Epidermal melanocyte (primary cell): ENCODE measurements at regions not wholly inside any gene's neighbourhood (a gene's known extent, or its start where the extent isn't known, plus 50 kb on each side); places are given as distances from the start of the nearest gene placed in this dataset.
"Not testable (repeated sequence)": the region's sequence is repeated elsewhere in the genome, so short reads cannot be mapped to it uniquely, and the experiment has no call there.

Source experiments
- DNase-seq: peaks from one replicate; pipeline ENCODE4 v3.0.0; 2011; ENCODE audit warnings: low spot score; ENCODE audit not compliant: insufficient read length

DNA sequence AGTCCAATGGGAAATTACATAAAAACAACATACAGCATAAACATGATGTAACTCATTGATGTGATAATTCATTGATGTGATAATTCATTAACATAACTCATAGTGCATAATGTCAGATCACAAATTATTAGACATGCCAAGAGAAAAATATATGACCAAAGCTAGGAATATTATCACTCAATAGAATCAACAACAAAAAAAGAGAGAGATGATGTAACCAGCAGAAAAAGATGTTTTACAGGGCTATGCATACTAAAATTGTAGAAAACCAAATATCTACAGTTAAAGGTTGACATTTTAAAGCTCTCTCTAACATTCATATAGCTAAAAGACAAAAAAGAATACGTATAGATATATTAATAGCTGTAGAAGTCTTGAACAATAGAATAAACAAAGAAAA lies 1067.2 kb upstream of the ADGRB3 start:
- no peak for DNase-seq

DNA sequence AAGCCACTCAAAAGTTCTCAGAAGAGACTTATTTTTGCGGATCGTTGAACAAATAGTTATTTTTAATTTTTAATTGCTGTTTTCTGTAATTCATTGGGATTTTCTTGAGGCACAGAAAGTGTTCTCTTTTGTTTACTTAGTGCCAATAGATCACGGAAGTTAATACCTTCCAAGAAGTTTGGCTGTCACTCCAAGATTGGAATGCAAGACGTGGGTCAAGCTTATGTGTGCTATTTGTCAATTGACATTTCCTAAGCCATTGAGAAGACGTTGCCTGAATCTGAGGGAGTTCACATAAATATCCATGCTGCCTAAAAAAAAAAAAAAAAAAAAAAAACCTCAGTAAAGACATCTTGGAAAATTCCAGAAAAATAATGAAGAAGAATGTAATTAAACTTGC lies 1071.4 kb upstream of the ADGRB3 start:
- DNase-seq: no peak

DNA sequence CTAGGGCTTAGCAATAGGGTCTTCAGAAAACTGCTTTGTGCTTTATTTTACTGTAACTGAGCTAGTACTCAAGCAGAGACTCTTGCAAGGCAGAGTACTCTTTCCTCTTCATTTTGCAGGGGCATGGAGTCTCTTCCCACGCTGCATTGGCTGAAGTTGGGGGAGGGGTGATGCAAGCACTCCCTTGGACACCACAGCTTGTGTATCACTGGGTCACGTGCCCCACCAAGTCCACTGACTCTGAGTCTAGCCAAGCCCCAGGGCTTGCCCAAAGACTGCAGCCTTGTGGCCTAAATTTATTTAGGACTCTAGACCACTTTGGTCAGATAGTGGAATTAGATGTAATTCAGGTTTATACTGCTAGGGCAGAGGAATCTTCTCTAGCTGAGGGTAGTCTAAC lies 1075.0 kb upstream of the ADGRB3 start:
- no peak for DNase-seq

DNA sequence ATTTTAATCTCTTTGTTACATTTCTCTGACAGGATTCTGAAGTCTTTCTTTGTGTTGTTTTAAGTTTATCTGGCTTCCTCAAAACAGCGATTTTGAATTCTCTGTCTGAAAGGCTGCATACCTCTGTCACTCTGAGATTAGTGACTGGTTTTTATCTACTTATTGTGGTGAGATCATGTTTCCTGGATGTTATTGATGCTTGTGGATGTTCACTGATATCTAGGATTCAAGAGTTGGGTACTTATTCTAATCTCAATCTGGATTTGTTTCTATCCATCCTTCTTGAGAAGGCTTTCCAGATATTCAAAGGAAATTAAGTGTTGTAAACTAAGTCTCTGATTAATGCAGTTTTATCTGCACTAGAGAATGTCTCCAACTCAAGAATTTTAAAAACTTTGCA lies 1076.1 kb upstream of the ADGRB3 start:
- DNase-seq: no peak

DNA sequence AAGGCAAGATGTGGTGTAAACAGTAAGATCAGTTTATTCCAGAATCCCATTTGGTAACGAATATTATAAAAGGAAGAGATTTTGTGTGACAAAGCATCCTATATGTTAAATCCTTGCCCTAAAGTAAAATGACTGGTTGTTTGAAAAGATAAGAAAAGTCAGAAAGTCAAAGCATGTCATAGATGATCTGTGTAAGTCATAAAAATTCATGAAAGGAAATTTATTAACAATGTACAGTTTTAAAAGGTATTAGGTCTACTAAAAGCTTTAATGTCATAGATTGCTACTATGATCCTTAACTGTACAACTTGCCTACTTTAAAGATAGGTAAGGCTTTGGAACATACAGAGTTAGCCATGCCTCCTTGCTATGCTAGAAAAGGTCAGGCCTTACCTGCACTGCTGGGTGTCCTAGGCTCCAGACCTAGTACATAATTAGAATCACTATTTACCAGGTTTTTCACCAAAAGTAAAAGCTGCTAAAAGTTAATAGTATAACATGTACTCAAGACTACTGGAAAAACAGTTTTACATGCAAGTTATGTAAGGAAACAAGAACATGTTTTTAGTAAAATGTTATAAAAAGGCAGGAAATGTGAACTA lies 1090.1 kb upstream of the ADGRB3 start:
- no peak for DNase-seq

DNA sequence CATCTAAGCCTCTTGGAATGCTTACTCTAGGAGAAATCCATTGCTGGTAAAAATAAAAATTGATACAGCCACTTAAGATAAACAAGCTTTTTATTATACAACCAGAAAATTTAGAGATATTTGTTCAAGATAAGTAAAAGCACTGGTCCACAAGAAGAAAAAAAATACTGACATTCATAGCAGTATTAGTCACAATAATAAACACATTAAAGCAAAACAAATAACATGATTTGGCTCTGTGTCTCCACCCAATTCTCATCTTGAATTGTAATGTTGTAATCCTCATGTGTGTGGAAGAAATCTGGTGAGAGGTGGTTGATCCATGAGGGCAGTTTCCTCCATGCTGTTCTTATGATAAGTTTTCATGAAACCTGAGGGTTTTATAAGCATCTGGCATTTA lies 1093.5 kb upstream of the ADGRB3 start:
- DNase-seq: no peak

DNA sequence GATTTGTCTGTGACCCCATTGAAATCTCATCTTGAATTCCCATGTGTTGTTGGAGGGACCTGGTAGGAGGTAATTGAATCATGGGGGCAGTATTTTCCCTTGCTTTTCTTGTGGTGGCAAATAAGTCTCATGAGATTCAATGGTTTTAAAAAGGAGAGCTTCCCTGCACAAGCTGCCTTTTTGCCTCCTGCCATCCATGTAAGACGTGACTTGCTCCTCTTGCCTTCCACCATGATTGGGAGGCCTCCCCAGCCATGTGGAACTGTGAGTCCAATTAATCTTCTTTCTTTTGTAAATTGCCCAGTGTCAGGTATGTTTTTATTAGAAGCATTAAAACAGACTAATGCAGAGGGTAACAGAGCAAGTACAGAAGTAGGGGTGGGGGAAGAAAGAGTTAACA lies 1097.0 kb upstream of the ADGRB3 start:
- no peak for DNase-seq

DNA sequence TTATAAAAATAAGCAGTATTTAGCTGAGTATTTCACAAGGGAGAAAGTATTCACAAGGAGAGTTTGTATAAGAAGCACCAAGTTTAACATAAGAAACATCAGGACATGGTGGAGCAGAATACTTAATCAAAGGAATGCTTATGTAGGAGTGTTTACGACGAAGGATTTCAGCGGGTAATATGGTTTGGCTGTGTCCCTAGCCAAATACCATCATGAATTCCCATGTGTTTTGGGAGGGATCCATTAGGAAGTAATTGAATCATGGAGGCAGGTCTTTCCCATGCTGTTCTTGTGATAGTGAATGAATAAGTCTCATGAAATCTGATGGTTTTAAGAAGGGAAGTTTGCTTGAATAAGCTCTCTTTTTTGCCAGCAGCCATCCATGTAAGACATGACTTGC lies 1099.1 kb upstream of the ADGRB3 start:
- no peak for DNase-seq

DNA sequence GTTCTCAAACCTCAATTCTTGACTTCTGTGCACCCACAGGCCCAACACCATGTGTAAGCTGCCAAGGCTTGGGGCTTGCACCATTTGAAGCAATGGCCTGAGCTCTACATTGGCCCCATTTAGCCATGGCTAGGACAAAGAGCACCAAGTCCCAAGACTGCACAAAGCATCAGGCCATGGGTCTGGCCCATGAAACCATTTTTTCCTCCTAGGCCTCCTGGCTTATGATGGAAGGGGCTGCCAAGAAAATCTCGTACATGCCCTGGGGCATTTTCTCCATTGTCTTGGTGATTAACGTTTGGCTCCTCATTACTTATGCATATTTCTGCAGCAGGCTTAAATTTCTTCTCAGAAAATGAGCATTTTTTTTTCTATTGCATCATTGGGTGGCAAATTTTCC lies 1128.7 kb upstream of the ADGRB3 start:
- DNase-seq: no peak

DNA sequence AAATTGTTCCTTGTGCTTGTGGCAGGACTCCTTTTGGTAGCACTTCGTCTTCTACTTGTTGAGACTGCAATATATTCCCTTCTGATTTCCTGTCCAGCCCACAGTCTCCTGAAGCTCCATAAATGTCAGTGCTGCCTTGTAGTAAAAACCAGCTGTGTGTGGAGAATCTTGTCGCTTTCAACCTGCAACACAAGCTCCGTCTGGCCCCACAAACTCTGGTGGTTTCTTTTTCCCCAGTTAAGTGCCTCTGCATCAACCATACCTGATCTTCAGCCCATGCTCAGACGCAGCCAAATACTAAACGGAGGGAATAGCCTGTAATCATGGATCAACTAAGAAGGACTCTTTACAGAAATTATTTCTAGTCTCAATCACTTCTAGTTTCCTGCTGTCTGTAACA lies 1133.3 kb upstream of the ADGRB3 start:
- DNase-seq: no peak

DNA sequence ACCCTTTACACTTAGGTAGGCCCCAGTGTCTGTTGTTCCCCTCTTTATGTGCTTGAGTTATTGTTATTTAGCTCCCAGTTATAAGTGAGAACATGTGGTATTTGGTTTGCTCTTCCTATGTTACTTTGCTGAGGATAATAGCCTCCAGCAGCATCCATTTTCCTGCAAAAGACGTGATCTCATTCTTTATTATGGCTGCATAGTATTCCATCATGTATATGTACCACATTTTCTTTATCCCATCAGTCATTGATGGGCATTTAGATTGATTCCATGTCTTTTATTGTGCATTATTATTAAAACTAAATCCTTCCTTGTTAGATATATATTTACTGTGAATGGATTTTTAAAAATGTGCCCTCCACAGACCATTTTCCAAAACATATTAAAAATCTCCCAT lies 1137.3 kb upstream of the ADGRB3 start:
- no peak for DNase-seq

DNA sequence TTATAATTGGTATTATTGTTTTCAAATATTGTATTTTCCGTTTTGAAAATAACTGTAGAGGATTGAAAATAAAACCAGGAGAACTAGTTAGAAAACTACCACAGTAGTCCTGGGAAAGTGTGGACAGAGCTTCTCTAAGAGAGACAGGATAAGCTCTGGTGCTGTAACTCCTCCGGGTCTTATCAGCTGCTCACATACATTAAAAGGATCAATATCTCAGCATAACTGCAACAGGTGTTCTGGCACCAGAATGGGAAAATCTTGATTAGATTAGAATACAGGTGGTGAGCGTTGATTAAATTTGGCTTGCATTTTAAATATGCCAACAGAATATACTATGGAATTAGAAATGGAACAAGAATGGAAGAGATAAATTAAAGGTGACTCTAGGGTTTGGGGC lies 1138.9 kb upstream of the ADGRB3 start:
- no peak for DNase-seq

DNA sequence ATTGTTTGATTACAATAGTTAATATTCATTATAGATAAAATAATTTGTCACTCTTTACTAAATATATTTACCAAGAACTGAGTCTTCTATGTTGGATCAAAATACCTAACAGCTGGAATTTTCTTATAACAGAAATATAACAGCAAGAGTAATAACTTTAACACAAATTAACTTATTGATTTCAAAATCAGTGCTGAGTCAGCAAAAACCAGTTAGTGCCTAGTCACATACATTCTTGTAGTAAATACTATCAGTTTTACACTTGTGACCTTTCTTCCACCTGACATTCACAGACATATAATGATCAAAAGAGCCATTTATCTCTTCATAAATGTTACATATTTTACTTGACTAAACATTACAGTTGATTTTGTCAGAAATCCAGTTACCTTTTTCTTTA lies 1141.4 kb upstream of the ADGRB3 start:
- DNase-seq: no peak

DNA sequence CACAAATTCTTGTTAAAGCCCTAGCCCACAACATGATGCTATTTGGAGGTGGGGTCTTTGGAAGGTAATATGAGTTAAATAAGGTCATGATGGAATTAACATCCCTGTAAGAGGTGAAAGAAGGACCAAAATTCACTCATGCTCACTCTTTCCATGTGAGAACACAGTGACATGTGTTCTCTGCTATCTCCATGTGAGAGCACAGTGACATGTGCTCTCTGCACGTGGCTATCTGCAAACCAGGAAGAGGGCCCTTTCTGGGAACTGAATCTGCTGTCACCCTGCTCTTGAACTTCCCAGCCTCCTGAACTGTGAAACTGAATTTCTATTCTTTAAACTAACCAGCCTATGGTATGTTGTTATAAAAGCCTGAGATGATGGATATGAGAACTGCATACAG lies 1159.4 kb upstream of the ADGRB3 start:
- no peak for DNase-seq

DNA sequence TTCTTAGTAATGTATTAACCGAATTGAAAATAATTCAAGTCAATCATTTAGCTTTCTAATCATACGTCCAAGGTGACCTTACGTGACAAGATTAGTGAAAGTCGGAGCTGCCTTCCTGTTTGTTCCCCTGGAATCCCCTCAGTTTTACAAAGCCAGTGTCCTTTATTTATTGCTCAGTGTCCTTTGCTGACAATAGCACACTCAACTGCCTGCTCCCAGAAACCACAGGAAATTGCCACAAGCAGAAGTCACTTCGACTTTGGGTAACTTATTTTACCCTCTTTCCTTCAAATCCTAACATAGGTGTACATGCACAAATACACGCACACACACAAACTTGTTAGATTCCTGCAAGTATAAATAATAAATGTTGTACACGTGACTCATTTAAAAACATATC lies 1167.7 kb upstream of the ADGRB3 start:
- DNase-seq: no peak

DNA sequence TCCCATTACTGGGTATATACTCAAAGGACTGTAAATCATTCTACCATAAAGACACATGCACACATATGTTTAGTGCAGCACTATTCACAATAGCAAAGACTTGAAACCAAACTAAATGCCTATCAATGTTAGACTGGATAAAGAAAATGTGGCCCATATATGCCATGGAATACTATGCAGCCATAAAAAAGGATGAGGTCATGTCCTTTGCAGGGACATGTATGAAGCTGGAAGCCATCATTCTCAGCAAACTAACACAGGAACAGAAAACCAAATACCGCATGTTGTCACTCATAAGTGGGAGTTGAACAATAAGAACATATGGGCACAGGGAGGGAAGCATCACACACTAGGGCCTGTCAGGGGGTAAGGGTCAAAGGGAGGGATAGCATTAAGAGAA lies 1172.4 kb upstream of the ADGRB3 start:
- not testable (repeated sequence) for DNase-seq

DNA sequence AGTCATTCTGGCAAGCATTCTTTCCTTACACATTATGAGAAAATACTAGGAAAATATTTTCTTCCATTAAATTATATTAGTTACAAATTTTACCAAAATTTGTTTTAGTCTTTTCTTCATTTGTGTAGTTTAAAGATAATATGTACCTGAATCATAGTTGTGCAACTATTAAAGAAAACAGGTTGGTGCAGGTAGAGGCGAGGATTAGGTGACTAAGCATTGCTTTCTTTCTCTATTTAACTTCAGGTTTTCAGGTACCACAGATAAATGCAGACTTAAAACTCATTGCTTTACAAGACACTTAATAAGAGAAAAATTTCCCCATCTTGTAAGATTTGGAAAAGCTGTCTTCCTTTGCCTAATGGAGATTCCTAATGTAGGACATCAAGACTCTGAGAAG lies 1175.5 kb upstream of the ADGRB3 start:
- DNase-seq: no peak

DNA sequence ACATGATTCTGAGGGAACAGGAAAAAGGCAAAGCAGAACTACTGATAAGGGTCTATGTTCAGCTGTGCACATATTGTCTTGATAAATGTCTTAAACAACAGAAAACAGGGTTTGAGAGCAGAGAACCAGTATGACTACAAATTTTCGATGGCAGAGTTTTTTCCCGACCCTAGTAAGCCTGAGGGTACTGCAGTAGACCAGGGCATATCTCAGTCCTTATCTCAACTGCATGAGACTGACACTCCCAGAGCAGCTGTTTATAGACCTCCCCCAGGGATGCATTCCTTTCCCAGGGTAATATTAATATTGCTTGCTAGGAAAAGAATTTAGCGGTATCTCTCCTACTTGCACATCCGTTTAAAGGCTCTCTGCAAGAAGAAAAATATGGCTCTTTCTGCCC lies 1176.8 kb upstream of the ADGRB3 start:
- DNase-seq: no peak

DNA sequence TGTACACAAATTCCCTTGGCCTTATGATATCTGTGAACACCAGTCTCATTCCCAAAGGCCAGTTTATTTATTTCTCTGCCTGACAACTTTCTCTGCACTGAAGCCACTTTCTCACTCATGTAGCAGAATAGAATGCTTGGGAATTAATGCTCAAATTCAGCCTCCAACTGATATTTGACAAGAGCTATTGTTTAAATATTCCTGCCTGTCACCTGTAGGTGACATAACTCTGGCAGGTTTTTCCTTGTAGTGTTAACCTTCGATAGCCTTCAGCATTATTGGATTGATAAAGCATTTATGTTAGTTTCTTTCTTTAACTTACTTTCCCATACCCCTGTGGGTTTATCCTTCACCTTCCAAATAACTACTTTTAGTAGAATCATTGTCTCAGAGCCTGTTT lies 1183.2 kb upstream of the ADGRB3 start:
- no peak for DNase-seq

DNA sequence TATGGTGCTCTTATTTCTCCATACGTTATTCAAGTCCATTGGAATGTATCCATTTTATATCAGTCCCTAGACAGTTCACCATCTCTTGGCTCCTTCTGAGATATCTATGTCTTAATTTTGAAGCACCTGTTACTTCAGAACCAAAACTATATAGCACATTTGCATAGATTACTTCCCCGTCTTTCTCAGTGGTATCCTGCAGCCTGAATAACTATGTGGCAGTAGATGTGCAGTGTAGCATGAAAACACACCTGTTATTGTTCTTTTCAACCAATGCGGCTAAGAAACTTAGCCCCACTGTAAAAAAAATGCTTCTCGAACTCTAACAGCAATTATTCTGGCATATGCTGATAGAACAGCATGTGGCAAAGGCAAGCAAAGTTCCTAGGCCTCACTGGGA lies 1184.4 kb upstream of the ADGRB3 start:
- DNase-seq: no peak

DNA sequence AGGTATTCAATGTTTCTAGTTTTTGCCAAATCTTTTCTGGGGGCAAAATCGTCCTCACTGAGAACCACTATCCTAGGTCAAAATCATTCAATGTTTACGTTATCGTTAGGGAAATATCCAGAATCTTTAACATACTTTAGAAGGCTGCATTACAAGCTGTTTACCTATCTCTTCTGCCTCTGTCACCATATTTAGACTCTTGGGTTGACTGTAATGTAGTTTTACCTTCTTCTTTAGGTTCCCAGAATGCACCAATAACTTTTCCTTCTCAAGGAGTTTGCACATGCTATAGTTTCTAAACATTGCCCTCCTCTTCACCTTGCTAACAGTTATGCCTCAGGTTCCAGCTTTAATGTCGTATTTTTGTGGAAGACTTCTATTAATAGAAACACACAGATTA lies 1185.5 kb upstream of the ADGRB3 start:
- DNase-seq: no peak

DNA sequence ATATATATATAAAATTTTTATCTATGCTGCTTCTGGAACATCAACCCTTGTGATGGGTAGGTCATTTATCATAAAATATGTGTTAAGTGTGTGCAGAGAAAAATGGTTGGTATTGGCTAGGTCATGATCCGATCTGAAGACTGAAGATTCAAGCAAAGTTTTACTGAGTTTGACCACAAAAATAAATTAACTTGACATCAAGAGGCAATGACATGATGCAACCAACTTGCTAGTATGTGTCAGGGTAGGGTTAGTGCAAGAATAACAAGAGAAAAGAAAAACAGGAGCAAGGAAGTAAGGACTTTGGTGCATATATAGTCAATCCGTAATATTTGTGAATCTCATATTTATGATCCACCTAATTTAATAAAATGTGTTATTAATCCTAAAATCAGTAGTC lies 1202.0 kb upstream of the ADGRB3 start:
- no peak for DNase-seq

DNA sequence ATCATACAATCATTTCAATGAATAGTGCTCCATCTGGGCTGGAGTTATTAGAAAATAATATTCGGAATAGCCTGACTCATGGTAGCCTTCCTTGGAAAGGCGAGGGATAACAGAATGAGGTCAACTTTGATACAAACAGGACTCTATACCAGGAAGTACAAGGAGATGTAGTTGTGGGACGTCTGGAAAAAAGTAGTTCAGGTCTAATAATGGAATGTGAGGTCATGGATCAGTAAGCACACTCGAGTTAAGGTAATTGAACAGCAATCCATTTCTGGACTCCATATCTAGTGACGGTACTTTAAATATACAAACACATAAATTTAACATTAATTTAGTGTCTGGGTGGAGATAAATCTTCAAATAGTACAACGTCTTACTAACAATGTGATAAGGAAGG lies 1204.0 kb upstream of the ADGRB3 start:
- no peak for DNase-seq

DNA sequence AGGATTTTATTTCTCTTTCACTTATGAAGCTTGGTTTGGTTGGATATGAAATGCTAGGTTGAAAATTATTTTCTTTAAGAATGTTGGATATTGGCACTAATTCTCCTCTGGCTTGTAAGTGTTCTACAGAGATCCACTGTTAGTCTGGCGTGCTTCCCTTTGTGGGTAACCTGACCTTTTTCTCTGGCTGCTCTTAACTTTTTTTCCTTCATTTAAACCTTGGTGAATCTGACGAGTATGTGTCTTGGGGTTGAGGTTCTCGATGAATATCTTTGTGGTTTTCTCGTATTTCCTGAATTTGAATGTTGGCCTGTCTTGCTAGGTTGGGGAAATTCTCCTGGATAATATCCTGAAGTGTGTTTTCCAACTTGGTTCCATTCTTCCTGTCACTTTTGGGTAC lies 1208.4 kb upstream of the ADGRB3 start:
- not testable (repeated sequence) for DNase-seq
